Suppressor macrophage treated with lipopolysaccharide for 4 hours (primary cell): ENCODE measurements at regions not wholly inside any gene's neighbourhood (a gene's known extent, or its start where the extent isn't known, plus 50 kb on each side); places are given as distances from the start of the nearest gene placed in this dataset.

Source experiments
- DNase-seq: peaks from one replicate; pipeline ENCODE4 v3.0.0-alpha.2; 2020

GRCh38 chr3:147943265-147943945, 534.2 kb downstream of the ZIC1 start:
- no peak for DNase-seq

DNA sequence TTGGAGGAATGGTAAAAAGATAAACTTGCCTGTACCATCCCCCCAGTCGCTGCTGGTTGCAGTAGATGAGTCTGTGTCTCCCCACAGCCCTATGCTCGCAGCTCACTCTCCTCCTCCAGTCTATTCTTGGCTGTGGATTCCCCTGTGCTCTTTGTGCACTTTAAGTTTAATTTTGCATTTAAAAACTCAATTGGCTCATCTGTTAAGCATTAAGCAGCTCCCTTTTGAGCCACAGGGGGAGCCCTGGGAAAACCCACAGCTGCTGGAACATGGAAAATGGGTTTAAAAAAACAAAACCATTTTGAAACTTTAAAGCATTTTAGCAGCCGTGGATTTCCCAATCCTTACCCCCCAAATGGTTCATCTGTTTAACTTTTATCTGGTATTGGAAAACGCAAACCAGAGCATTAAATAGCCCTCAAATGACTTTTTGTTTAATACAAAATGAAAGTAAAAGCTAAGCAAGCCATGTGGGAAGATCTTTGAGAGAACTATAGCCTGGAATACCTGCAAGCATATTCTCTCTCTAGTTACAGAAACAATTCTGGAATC, 536.9 kb downstream of the ZIC1 start:
- peak; percentile 6 for DNase-seq

DNA sequence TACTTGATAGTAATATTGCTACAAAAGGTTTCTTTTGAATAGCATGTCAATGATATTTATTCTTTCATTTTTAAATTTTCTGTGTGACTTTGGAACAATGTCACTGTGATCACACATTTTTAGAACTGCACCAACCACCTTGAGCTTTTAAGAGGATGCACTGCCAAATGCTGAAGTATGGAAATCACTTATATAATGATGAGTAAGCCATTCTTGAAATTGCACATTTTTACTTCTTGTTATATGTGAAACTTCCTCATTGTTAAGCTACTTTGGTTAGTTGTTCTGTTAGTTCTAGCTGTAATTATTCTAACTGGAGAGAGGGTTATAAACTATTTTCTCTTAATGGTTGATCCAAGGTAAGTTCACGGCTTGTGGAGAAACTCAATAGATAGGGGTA, 547.5 kb downstream of the ZIC1 start:
- no peak for DNase-seq

DNA sequence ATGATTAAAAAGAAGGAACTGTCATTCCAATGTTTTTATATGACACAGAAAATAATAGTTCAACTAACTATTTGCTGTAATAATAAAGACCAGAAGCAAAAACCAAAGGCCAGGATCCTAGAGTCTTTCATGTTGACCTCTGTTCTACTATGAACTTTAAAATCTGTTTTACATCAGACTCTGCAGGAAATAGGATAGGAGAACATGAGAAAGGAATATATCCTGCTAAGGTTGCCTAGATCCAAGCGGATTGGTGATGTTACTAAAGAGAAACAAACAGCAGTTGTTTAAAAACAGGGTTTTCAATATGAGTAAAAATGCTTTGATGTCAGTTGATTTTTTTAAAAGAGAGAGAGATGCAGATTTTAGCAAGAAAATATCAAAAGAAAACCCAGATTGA, 549.6 kb downstream of the ZIC1 start:
- no peak for DNase-seq

- no peak for DNase-seq
These were observed 551.6 kb downstream of the ZIC1 start for GRCh38 chr3:147960786-147961185.

DNA sequence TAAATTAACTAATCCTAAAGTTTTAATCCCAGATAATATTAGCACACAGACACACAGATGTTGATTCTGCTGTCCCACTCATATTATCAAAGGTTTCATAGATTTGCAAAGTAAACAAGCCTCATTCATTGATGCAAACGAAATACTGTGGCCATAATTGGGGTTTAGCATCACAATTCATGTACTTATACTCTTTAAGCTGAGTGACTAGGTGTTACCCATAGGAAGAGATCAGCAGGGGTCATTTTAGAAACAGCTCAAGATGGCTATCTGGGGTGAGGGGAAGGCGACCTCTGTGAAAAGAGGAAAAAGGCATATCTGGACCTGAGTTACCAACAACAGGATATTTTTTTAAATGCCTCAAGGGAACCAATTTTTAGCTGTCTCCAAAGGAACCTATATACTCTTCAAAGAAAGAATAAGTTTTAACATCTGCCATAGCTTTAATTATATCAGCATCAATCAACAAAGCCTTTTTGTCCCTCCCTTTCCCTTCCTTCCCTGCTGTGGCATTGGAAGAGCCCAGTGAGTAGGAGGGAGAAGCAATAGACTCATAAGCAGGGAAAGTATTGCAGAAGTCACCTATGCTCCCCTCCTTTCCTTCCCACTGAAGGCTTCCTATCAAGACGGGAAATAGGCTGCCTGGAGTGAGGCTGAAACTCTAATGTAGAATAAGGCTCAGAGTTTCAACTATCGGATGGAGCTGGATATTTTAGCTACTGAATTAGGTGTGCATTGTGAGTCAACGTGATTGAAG, 553.4 kb downstream of the ZIC1 start:
- no peak for DNase-seq

GRCh38 chr3:147963711-147964110, 554.5 kb downstream of the ZIC1 start:
- DNase-seq: no peak

DNA sequence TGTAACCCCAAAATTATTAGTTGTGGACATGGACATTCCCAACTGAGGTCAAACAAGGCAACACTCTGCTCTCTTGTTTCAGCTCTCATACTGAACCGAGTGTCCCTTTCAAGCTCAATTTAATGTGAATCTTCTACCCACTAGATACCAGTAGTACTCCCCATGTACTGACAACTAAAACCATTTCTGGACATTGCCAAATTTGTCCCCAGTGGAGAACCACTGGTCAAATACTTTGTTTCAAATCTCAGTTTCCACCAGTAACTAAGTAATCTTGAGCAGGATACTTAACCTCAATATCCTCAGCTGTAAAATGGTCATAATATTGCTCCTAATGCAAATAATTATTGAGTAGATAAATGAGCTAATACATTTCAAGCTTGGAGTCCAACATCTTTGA, 566.0 kb downstream of the ZIC1 start:
- DNase-seq: no peak

DNA sequence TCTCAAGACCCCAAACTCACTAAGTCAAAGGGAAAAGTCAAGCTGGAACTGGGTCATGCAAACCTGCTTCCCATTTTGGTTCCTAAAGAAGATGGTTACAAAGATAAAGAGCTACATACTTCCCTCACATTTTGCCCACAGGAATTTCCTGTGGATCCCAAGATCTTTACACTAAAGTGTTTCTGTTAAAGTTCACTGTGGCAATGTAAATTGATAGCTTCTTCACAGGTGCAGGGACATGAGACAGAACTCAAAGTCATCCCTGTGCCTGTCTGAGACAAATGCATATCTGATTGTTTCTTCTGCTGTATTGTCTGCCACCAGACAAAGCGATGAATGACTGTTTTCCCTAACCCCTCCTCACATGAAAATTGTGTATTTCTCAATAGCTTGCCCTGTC, 567.8 kb downstream of the ZIC1 start:
- no peak for DNase-seq

DNA sequence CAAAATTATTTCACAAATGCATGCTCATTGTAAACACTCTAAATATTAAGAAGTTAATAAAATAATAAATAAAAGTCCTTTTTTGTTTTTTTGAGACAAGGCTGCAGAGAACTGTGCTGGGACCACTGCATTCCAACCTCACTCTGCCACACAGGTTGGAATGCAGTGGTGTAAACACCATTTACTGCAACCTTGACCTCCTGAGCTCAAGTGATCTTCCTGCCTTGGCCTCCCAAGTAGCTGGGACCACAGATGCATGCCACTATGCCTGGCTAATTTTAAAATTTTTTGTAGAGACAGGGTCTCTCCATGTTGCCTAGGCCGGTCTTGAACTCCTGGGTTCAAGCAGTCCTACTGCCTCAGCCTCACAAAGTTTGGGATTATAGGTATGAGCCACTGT, 578.4 kb downstream of the ZIC1 start:
- no peak for DNase-seq

- no peak for DNase-seq
These were observed 580.2 kb downstream of the ZIC1 start for GRCh38 chr3:147989344-147989743.

DNA sequence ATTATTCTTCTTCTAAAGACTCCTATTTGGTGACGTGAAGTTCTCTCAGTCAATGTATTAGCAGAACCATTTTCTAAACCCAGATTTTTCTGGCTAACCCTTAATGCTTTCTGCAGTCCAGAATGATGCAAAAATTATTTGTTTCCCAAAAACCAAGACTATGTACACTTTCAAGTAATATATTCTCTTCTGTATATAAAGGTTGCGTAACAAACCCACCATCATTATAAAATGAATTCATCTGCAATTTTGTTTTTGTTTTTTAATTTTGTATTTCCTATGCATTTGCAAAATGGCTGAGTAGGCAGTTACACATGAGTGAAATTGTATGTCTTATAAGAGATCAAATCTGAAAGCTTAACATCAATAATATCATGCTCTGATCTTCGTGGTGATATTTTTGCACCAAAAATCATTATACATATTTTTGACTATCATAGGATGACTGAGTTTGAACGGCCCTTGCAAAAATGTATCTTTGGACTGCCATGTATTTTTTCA, 593.6 kb downstream of the ZIC1 start:
- no peak for DNase-seq

GRCh38 chr3:148004331-148004730, 595.2 kb downstream of the ZIC1 start:
- no peak for DNase-seq

- DNase-seq: no peak
These were observed 596.3 kb downstream of the ZIC1 start for GRCh38 chr3:148005456-148005855.

GRCh38 chr3:148006508-148006907, 597.3 kb downstream of the ZIC1 start:
- no peak for DNase-seq

- DNase-seq: no peak
These were observed 599.4 kb downstream of the ZIC1 start for GRCh38 chr3:148008591-148008990.

DNA sequence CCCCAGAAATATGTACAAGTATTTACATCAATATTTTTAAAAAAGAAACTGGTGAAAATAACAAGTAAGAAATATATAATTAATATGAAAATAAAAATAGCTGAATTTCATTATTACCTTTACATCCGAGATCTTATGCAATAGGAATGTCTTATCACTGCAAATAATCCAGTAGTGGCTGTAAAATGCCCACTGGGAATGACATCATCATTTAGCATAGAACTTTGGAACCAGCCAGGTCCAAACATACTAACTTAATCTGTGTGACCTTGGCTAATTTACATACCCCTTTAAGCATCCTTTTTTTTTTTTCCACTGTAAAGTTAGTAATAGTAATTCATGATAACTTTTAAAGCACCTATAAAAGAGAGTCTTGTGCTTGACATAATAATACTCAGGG, 611.7 kb downstream of the ZIC1 start:
- DNase-seq: no peak

GRCh38 chr3:148021381-148021780, 612.2 kb downstream of the ZIC1 start:
- DNase-seq: no peak

- no peak for DNase-seq
These were observed 614.8 kb downstream of the ZIC1 start for GRCh38 chr3:148023994-148024393.

GRCh38 chr3:148026009-148026588, 616.9 kb downstream of the ZIC1 start:
- no peak for DNase-seq

GRCh38 chr3:148030975-148031374, 621.8 kb downstream of the ZIC1 start:
- no peak for DNase-seq

DNA sequence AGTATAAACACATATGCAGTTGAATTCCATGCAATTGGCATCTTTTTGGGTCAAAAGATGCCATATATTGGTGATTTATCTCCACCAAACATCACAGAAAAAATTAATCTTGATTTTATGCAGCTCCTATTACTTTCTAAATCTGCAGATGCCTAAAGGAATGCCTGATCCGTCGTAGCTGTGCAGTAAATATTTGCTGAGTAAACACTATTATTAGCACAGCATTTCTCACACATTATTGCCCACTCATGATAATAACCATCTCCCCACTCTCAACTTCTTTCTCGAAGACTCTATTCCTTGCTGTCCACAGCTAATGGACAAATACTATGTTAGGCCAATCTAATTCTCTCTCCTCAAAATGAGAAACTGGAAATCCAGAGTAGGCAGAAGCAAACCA, 625.2 kb downstream of the ZIC1 start:
- DNase-seq: no peak

GRCh38 chr3:148036331-148036876, 627.2 kb downstream of the ZIC1 start:
- no peak for DNase-seq
